Smooth muscle cell (in vitro differentiated cells): ENCODE measurements at regions not wholly inside any gene's neighbourhood (a gene's known extent, or its start where the extent isn't known, plus 50 kb on each side); places are given as distances from the start of the nearest gene placed in this dataset.

ENCODE experiments used
- DNase-seq: peaks from one replicate; lab custom pipeline; 2025; ENCODE audit not compliant: unreplicated experiment; lab: John Stamatoyannopoulos, UW
- H2AFZ ChIP-seq: fragments of 200-600 bp; sonication (generic); 2 replicates; pipeline ENCODE4 v1.6.0; 2016; ENCODE audit warnings: antibody characterized with exemption, low read depth, mild to moderate bottlenecking
- H3F3A ChIP-seq: fragments of 200-600 bp; sonication (generic); 2 replicates; pipeline ENCODE4 v1.6.0; 2017; ENCODE audit warnings: antibody characterized with exemption, low read depth
- H3K27ac ChIP-seq: fragments of 200-600 bp; sonication (generic); 2 replicates; pipeline ENCODE4 v1.5.1; 2016; ENCODE audit warnings: low read depth, mild to moderate bottlenecking
- H3K27me3 ChIP-seq: fragments of 200-600 bp; sonication (generic); 2 replicates; pipeline ENCODE4 v1.6.1; 2016; ENCODE audit warnings: low read depth, mild to moderate bottlenecking
- H3K36me3 ChIP-seq: fragments of 200-600 bp; sonication (generic); 2 replicates; pipeline ENCODE4 v1.5.1; 2016; ENCODE audit warnings: low read depth
- H3K4me1 ChIP-seq: fragments of 200-600 bp; sonication (generic); 2 replicates; pipeline ENCODE4 v1.5.1; 2016; ENCODE audit warnings: low read depth
- H3K4me2 ChIP-seq: fragments of 200-600 bp; sonication (generic); 2 replicates; pipeline ENCODE4 v1.6.0; 2016; ENCODE audit warnings: mild to moderate bottlenecking
- H3K4me3 ChIP-seq: fragments of 200-600 bp; sonication (generic); 2 replicates; pipeline ENCODE4 v1.5.1; 2016; ENCODE audit warnings: mild to moderate bottlenecking
- H3K79me2 ChIP-seq: fragments of 200-600 bp; sonication (generic); 2 replicates; pipeline ENCODE4 v1.6.0; 2016; ENCODE audit warnings: low read depth, mild to moderate bottlenecking
- H3K9ac ChIP-seq: fragments of 200-600 bp; sonication (generic); 2 replicates; pipeline ENCODE4 v1.6.0; 2016; ENCODE audit warnings: low read depth
- H3K9me3 ChIP-seq: fragments of 200-600 bp; sonication (generic); replicated peaks from 2 replicates; pipeline ENCODE4 v1.5.1; 2016; ENCODE audit warnings: low read depth
- H4K20me1 ChIP-seq: fragments of 200-600 bp; sonication (generic); 2 replicates; pipeline ENCODE4 v1.6.0; 2016; ENCODE audit warnings: low read depth
- WGBS: methylation state at CpG from one replicate; pipeline ENCODE4 v1.1.7; 2016; ENCODE audit warnings: low lambda C conversion rate; 5-methylcytosine and 5-hydroxymethylcytosine counted together
- TF ChIP-seq, protein P1 (sequence below): fragments of 200-600 bp; sonication (generic); IDR thresholded peaks from 2 replicates; pipeline ENCODE4 v1.5.1; 2017; ENCODE audit warnings: borderline replicate concordance, mild to moderate bottlenecking, antibody characterized with exemption; ENCODE audit not compliant: insufficient read depth, poor library complexity, severe bottlenecking

DNA sequence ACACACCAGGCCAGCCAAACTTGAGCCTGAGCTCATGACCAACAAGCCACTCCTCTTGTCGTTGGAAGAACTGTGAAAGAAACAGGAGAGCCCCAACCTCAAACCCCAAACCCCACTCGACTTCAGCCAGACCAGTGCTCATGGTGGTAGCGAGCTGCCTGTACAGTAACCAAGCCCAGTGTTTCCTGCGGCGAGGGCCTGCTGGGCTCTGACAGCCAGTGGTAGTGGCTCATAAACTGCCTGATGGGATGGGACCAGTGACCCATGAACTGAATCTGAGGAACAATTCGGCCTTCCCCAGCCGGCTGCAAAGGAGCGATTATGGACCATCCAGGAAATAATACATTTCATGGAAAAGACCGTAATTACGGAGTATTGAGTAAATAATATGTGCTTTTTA lies 191.9 kb downstream of the RPS24 start:
- Histone ChIP-seq H3F3A (no peaks in the 10 kb centered on the region), H3K9ac (no peak overlapping the region), H3K4me2 (no peak overlapping the region), H3K36me3 (no peaks in the 10 kb centered on the region), H4K20me1 (no peaks in the 10 kb centered on the region), H3K9me3 (no peaks in the 10 kb centered on the region), H3K4me3 (no peak overlapping the region), H2AFZ (no peak overlapping the region), H3K27me3 (no peaks in the 10 kb centered on the region), H3K79me2 (no peaks in the 10 kb centered on the region), H3K4me1 (no peaks in the 10 kb centered on the region), H3K27ac (no peak overlapping the region)
- no peak for DNase-seq
- TF ChIP-seq, protein P1, sequence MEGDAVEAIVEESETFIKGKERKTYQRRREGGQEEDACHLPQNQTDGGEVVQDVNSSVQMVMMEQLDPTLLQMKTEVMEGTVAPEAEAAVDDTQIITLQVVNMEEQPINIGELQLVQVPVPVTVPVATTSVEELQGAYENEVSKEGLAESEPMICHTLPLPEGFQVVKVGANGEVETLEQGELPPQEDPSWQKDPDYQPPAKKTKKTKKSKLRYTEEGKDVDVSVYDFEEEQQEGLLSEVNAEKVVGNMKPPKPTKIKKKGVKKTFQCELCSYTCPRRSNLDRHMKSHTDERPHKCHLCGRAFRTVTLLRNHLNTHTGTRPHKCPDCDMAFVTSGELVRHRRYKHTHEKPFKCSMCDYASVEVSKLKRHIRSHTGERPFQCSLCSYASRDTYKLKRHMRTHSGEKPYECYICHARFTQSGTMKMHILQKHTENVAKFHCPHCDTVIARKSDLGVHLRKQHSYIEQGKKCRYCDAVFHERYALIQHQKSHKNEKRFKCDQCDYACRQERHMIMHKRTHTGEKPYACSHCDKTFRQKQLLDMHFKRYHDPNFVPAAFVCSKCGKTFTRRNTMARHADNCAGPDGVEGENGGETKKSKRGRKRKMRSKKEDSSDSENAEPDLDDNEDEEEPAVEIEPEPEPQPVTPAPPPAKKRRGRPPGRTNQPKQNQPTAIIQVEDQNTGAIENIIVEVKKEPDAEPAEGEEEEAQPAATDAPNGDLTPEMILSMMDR: no peak
- WGBS: 92% methylated on average over 10 of the region's 10 CpGs

DNA sequence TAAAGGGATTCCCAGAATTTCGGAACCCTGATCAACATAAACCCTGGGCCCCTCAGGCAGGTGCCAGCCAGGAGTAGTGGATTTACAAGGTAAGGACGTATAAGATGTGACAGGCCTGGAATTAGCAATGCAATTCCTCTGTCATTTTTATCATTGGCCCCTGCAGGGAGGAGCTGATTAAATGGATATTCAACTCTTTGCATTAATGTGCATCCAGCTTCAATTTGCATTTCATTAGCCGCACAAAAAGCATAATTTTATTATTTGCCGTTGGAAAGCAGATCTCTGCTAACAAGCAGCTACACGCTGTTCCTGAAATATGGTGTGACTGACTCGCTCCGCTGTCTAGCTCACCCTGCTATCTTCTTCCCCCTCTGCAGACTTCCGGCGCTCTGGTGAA lies 195.8 kb downstream of the RPS24 start:
- WGBS: 92% methylated on average over 9 of the region's 9 CpGs
- H3K4me2 ChIP-seq: no peak overlapping the region
- H4K20me1 ChIP-seq: no peaks in the 10 kb centered on the region
- TF ChIP-seq, protein P1: no peak
- DNase-seq: no peak
- H3K9ac ChIP-seq: no peak overlapping the region
- no peak overlapping the region for H2AFZ ChIP-seq
- H3K27me3 ChIP-seq: no peaks in the 10 kb centered on the region
- no peak overlapping the region for H3K27ac ChIP-seq
- no peaks in the 10 kb centered on the region for H3K4me1 ChIP-seq
- no peaks in the 10 kb centered on the region for H3K79me2 ChIP-seq
- H3K4me3 ChIP-seq: no peak overlapping the region
- no peaks in the 10 kb centered on the region for H3K9me3 ChIP-seq
- H3K36me3 ChIP-seq: no peaks in the 10 kb centered on the region
- no peaks in the 10 kb centered on the region for H3F3A ChIP-seq

DNA sequence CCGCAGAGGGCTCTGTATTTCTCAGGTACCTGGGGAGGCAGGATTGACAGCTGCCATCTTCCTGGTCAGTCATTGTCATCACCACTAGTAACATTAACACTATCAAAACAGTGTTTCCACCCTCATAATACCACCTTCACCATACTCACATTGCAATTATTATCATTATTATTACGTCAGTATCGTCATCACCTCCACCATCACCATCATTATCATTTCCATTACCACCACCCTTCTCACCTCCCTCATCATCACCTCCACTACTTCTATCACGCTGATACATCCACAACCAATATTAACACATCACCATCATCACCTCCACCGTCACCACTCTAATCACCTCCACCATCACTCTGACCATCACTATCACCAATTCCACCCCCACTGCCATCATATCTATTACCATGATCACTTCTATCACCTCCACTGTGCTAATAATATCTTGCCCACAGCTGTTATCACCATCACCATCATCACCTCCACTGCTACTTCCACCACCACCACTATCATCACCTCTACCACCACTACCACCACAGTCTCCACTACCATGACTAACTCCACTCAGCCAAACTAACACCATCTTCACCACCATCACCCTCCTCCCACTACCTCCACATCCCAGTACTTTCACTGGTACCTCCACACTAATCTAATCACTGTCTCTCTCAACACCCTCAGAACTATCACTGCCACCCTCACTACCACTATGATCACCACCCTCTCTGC lies 196.4 kb downstream of the RPS24 start:
- Histone ChIP-seq H3K27me3 (no peaks in the 10 kb centered on the region), H3K9ac (no peak overlapping the region), H3K4me3 (no peak overlapping the region), H3K4me2 (no peak overlapping the region), H2AFZ (no peak overlapping the region), H3F3A (no peaks in the 10 kb centered on the region), H3K9me3 (no peaks in the 10 kb centered on the region), H4K20me1 (no peaks in the 10 kb centered on the region), H3K36me3 (no peaks in the 10 kb centered on the region), H3K4me1 (no peaks in the 10 kb centered on the region), H3K27ac (no peak overlapping the region), H3K79me2 (no peaks in the 10 kb centered on the region)
- TF ChIP-seq, protein P1: no peak
- no peak for DNase-seq
- 93% methylated on average over 5 of the region's 5 CpGs for WGBS

DNA sequence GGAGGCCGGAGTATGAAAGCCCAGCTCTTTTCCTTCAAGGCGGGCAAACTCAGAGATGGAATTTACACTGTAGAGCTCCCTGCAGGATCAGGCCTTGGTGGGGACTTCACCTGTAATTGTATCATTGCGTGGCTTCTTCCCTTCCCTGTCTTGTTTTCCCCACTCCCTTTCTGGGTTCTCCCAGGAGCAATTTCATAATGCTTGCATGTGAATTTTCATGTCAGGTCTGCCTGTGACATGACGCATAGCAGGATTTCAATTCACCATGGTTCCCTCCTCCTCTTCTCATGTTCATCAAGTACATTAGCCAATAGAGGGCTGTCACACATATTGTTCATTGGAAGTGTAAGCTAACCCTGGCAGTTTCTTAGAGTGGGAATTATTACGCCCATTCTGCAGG lies 197.7 kb downstream of the RPS24 start:
- TF ChIP-seq, protein P1: no peak
- no peak overlapping the region for H3K4me3 ChIP-seq
- H3K4me2 ChIP-seq: no peak overlapping the region
- H4K20me1 ChIP-seq: no peaks in the 10 kb centered on the region
- no peaks in the 10 kb centered on the region for H3K27me3 ChIP-seq
- H3K36me3 ChIP-seq: no peaks in the 10 kb centered on the region
- H2AFZ ChIP-seq: no peak overlapping the region
- no peak overlapping the region for H3K27ac ChIP-seq
- no peaks in the 10 kb centered on the region for H3F3A ChIP-seq
- no peak overlapping the region for H3K9ac ChIP-seq
- DNase-seq: no peak
- H3K79me2 ChIP-seq: no peaks in the 10 kb centered on the region
- no peaks in the 10 kb centered on the region for H3K9me3 ChIP-seq
- no peaks in the 10 kb centered on the region for H3K4me1 ChIP-seq
- 86% methylated on average over 5 of the region's 5 CpGs for WGBS
